AG04450 (cell line): ENCODE measurements at regions not wholly inside any gene's neighbourhood (a gene's known extent, or its start where the extent isn't known, plus 50 kb on each side); places are given as distances from the start of the nearest gene placed in this dataset.
A peak's percentile ranks its signal among the peaks of the same experiment; 100 is the strongest.

Experiments
- CTCF ChIA-PET: fragments of 300-600, 350-600 bp; formaldehyde crosslinking; extraction: SDS; loops from one replicate; lab custom pipeline; 2022; ENCODE audit warnings: antibody characterized with exemption, inconsistent platforms; lab: Charles Lee
- POLR2A ChIA-PET: fragments of 350-600 bp; formaldehyde crosslinking; extraction: SDS; loops from one replicate; lab custom pipeline; 2021; ENCODE audit warnings: antibody characterized with exemption, inconsistent platforms; lab: Yijun Ruan, JAX
- DNase-seq: peaks from one replicate; pipeline ENCODE4 v3.0.0-alpha.2; 2011; ENCODE audit warnings: low read depth, low spot score
- H3K27ac ChIP-seq: one replicate; pipeline ENCODE4 v1.5.1; 2012; ENCODE audit warnings: low read depth, low read length, control low read depth
- H3K27me3 ChIP-seq: one replicate; pipeline ENCODE4 v1.6.0; 2012; ENCODE audit warnings: low read length; ENCODE audit not compliant: control insufficient read depth, insufficient read depth
- H3K4me3 ChIP-seq: 2 replicates; pipeline ENCODE4 v1.5.1; 2011; ENCODE audit warnings: mild to moderate bottlenecking, low read depth, low read length, control low read depth
- H3K9me3 ChIP-seq: 2 replicates; pipeline ENCODE4 v1.5.1; 2012; ENCODE audit warnings: low read length; ENCODE audit not compliant: control insufficient read depth, insufficient read depth
- CTCF ChIP-seq: IDR thresholded peaks from 2 replicates; pipeline ENCODE4 v1.5.1; 2011; ENCODE audit warnings: low read depth, low read length, control low read depth, inconsistent platforms

GRCh38 chr11:130631119-130631518 is 182.7 kb downstream of the ADAMTS15 start:
- Histone ChIP-seq H3K27ac (no peak overlapping the region), H3K9me3 (no peaks in the 10 kb centered on the region), H3K27me3 (no peaks in the 10 kb centered on the region), H3K4me3 (no peak overlapping the region)
- no peak for TF ChIP-seq CTCF
- ChIA-PET POLR2A (no interaction called here), CTCF (interaction anchor here (0.6 kb wide), 1 partner anchor 37 kb away, joined by 3 read pairs; no protein-coding TSS in a partner anchor)
- DNase-seq = no peak

- no peak for TF ChIP-seq CTCF
- no peak for DNase-seq
- H3K27ac ChIP-seq = no peak overlapping the region
- no peaks in the 10 kb centered on the region for H3K9me3 ChIP-seq
- CTCF ChIA-PET = interaction anchor here (2.6 kb wide), 1 partner anchor 228 kb away, joined by 8 read pairs; no protein-coding TSS in a partner anchor
- POLR2A ChIA-PET = no interaction called here
- no peaks in the 10 kb centered on the region for H3K27me3 ChIP-seq
- H3K4me3 ChIP-seq = no peak overlapping the region
These were observed 185.0 kb downstream of the ADAMTS15 start for GRCh38 chr11:130633466-130633865.

GRCh38 chr11:130634186-130634585 is 185.7 kb downstream of the ADAMTS15 start:
- no peak for TF ChIP-seq CTCF
- no peak overlapping the region for H3K4me3 ChIP-seq
- ChIA-PET CTCF (interaction anchor here (1.1 to 2.6 kb wide), 3 partner anchors 10 to 228 kb away, joined by 3 to 8 read pairs (median 3); no protein-coding TSS in a partner anchor), POLR2A (no interaction called here)
- H3K27me3 ChIP-seq = no peaks in the 10 kb centered on the region
- H3K27ac ChIP-seq = no peak overlapping the region
- DNase-seq = no peak
- no peaks in the 10 kb centered on the region for H3K9me3 ChIP-seq

- DNase-seq = no peak
- TF ChIP-seq CTCF = no peak
- ChIA-PET POLR2A (no interaction called here), CTCF (interaction anchor here (1.1 to 2.6 kb wide), 3 partner anchors 10 to 227 kb away, joined by 3 to 8 read pairs (median 3); no protein-coding TSS in a partner anchor)
- Histone ChIP-seq H3K27ac (peak overlapping the region; percentile 76), H3K9me3 (no peaks in the 10 kb centered on the region), H3K27me3 (no peaks in the 10 kb centered on the region), H3K4me3 (no peak overlapping the region)
These were observed 186.6 kb downstream of the ADAMTS15 start for GRCh38 chr11:130634961-130635473.

- Histone ChIP-seq H3K27ac (peak overlapping the region; percentile 11), H3K4me3 (no peak overlapping the region), H3K27me3 (no peaks in the 10 kb centered on the region), H3K9me3 (no peaks in the 10 kb centered on the region)
- TF ChIP-seq CTCF = no peak
- POLR2A ChIA-PET = interaction anchor here (0.8 to 1.0 kb wide), 2 partner anchors 114 to 146 kb away, joined by 3 read pairs; no protein-coding TSS in a partner anchor
- CTCF ChIA-PET = interaction anchor here (0.7 to 2.6 kb wide), 7 partner anchors 10 to 226 kb away, joined by 3 to 8 read pairs (median 3); no protein-coding TSS in a partner anchor
- no peak for DNase-seq
These were observed 187.6 kb downstream of the ADAMTS15 start for GRCh38 chr11:130635937-130636630.
